Stimulated activated CD4-positive, alpha-beta T cell treated with anti-CD3 and anti-CD28 coated beads, Interleukin-1b, Interleukin-23, amount 100 ng/mL, for 48 hours (primary cell): ENCODE measurements at regions not wholly inside any gene's neighbourhood (a gene's known extent, or its start where the extent isn't known, plus 50 kb on each side); places are given as distances from the start of the nearest gene placed in this dataset.
"Not testable (repeated sequence)": the region's sequence is repeated elsewhere in the genome, so short reads cannot be mapped to it uniquely, and the experiment has no call there.

Source experiments
- DNase-seq: peaks from one replicate; pipeline ENCODE4 v3.0.0-alpha.2; 2020

GRCh38 chr18:75880925-75881504, 453.5 kb upstream of the SMIM21 start:
- DNase-seq: no peak

GRCh38 chr18:75880266-75880665, 452.8 kb upstream of the SMIM21 start:
- DNase-seq: no peak

GRCh38 chr18:75879196-75879595, 451.7 kb upstream of the SMIM21 start:
- no peak for DNase-seq

GRCh38 chr18:75875559-75875958, 448.1 kb upstream of the SMIM21 start:
- no peak for DNase-seq

- DNase-seq: no peak
Measured at GRCh38 chr18:75874401-75875089, 447.0 kb upstream of the SMIM21 start.

- no peak for DNase-seq
Measured at GRCh38 chr18:75871596-75871995, 444.1 kb upstream of the SMIM21 start.

GRCh38 chr18:75869162-75869561, 441.7 kb upstream of the SMIM21 start:
- DNase-seq: no peak

- DNase-seq: no peak
Measured at GRCh38 chr18:75868031-75868430, 440.5 kb upstream of the SMIM21 start.

GRCh38 chr18:75865639-75866038, 438.1 kb upstream of the SMIM21 start:
- no peak for DNase-seq

- DNase-seq: no peak
Measured at GRCh38 chr18:75864816-75865215, 437.3 kb upstream of the SMIM21 start.

- no peak for DNase-seq
Measured at GRCh38 chr18:75863696-75864095, 436.2 kb upstream of the SMIM21 start.

GRCh38 chr18:75862458-75862857, 435.0 kb upstream of the SMIM21 start:
- DNase-seq: no peak

- DNase-seq: no peak
Measured at GRCh38 chr18:75860166-75860565, 432.7 kb upstream of the SMIM21 start.

- no peak for DNase-seq
Measured at GRCh38 chr18:75859533-75859932, 432.0 kb upstream of the SMIM21 start.

- DNase-seq: no peak
Measured at GRCh38 chr18:75858754-75859153, 431.3 kb upstream of the SMIM21 start.

GRCh38 chr18:75857558-75857957, 430.1 kb upstream of the SMIM21 start:
- no peak for DNase-seq

- no peak for DNase-seq
Measured at GRCh38 chr18:75854808-75855207, 427.3 kb upstream of the SMIM21 start.

- DNase-seq: peak; percentile 10
Measured at GRCh38 chr18:75854174-75854573, 426.7 kb upstream of the SMIM21 start.

GRCh38 chr18:75846321-75846720, 418.8 kb upstream of the SMIM21 start:
- DNase-seq: no peak

- no peak for DNase-seq
Measured at GRCh38 chr18:75845413-75845812, 417.9 kb upstream of the SMIM21 start.

- no peak for DNase-seq
Measured at GRCh38 chr18:75844146-75844545, 416.6 kb upstream of the SMIM21 start.

GRCh38 chr18:75840131-75840530, 412.6 kb upstream of the SMIM21 start:
- DNase-seq: no peak

- DNase-seq: not testable (repeated sequence)
Measured at GRCh38 chr18:75839686-75840085, 412.2 kb upstream of the SMIM21 start.

GRCh38 chr18:75839041-75839440, 411.5 kb upstream of the SMIM21 start:
- no peak for DNase-seq

GRCh38 chr18:75837316-75837715, 409.8 kb upstream of the SMIM21 start:
- DNase-seq: no peak
